Stimulated activated CD8-positive, alpha-beta memory T cell treated with anti-CD3 and anti-CD28 coated beads, Interleukin-7, amount 100 ng/mL, for 24 hours (primary cell): ENCODE measurements at regions not wholly inside any gene's neighbourhood (a gene's known extent, or its start where the extent isn't known, plus 50 kb on each side); places are given as distances from the start of the nearest gene placed in this dataset.
"Not testable (repeated sequence)": the region's sequence is repeated elsewhere in the genome, so short reads cannot be mapped to it uniquely, and the experiment has no call there.

Experiments
- DNase-seq: peaks from one replicate; pipeline ENCODE4 v3.0.0-alpha.2; 2020; ENCODE audit warnings: low read depth

DNA sequence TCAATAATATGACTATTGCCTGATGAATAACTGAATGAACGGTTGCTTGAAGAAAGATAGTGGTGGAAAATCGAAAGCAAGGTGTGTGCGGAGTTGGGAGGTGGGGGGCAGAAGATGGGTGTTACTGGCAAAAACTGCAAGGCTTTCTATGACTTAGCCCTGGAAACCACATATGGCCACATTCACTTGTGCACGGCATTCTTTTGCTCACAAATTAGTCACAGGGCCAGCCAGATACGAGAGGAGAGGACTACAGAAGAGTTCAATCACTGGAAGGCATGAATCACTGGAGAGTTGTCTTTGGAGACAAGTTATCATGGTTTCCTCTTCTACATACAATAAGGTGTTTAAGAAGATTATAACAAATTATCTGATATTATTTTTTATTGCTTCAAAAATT is 626.5 kb upstream of the CPEB2 start:
- no peak for DNase-seq

DNA sequence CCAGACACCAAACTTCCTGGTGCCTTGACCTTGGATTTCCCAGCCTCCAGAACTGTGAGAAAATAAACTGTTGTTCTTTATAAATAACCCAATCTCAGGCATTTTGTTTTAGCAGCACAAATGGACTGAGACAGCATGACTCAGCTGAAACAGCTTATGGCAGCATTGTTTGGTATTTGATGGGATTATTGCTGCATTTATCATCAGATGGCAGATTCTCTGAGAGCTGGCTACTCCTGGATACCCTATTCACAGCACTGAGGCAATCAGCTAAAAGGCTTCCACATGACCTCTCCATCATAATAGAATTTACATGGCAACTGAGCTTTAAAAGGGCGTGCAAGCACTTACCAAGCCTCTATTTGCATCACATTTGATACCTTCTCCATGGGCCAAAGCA is 623.1 kb upstream of the CPEB2 start:
- DNase-seq = no peak

DNA sequence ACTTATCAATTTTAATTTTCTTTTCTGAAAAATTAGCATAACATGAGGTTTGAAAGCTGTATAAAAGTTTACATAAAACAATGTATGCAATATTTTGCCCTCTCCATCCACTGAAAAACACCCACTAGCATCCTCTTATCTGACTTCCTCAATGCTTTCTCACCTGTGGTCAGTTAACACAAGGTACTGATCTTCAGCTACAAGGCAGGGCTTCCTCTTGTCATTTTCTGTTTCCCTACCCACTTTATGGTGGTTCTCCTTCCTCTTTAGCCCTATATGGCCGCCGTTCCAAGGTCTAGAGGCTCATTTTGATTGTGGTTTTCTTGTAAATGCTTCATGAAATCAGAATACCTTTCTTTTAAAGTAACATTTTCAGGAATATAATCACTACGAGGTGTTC is 618.6 kb upstream of the CPEB2 start:
- no peak for DNase-seq

DNA sequence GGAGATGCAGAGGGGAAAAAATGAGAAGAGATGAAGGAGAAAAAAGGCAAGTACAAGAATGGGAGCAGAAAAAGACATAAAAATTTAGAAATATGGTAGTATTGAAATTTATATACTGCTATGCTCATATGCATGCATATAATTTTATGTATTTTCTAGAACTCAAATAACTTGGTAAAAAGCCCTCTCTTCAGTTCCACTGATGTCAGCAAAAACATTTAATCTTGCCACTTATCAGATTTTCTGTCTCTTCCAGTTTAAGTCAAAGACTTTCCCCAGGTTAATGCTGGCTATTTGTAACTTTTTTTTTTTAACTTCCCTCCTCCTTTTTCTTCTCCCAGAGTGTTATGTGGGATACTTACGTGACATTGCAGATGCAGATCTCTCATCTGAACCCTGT is 617.5 kb upstream of the CPEB2 start:
- DNase-seq = no peak

DNA sequence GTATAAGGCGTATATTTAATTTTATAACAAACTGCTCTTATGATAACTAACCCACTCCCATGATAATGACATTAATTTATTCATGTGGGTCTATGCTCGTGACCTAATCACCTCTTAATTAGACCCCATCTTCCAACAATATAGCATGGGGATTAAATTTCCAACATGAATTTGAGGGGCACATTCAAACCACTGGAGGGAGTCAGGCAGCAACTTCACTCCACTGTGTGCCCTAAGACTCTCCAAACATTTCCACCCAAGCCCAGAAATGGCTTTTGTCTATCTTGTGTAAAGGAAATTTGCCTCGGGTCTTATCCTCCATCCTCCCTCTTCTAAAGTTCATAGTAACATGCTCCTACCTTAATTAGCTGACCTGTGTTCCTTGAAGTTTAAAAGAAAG is 616.1 kb upstream of the CPEB2 start:
- DNase-seq = no peak

DNA sequence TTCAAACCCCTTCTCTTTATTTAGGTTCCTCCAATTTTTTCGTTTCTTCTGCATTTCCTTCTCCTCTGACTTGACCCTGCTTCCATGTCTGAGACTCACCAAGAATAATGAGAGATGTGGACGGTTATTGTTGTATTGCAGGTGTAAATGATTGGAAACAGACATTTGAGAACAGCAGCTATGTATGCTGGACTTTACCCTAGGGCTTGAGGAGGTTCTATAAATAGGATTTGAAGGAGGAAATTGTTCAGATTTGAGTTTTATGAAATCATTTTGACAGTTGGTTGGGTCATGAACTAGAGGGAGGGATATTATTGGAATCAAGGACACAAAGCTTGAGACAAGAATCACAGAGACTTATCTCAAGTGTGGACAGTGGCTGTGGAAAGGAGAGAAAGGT is 614.6 kb upstream of the CPEB2 start:
- no peak for DNase-seq

DNA sequence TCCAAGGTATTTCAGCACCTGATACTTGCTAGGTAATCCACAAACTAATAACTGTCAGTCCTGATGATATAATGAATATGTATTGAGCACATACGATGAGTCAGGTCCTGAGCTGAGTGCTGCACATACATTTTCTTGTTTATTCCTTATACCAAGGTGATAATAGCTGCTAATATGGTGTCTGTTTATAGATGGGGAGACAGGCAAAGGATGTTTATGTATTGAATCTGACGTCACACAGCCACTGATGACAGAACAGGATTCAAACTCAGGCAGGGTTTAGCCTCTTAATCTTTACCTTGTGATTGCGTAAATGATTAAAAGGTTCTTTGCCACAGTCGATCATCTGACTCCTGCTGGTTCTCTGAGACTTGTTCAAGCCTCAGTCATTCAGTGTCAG is 609.9 kb upstream of the CPEB2 start:
- DNase-seq = no peak

DNA sequence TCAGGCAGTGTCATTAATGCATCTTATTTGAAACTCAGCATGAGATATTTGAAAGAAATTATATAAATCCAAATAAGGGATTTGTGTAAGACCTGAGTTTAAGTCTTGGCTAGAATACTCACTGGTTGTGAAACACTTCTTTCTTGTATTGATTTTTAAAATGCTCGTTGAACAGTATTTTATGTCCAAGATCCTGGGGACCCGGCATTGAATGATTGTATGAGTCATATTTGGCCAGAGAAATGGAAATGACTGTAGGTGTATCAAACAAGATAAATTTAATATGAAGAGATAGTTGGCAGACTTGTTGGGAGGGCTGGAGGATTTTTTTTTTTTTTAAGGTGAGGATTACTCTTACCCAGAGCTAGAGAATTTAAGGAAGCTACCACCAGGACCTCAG is 606.1 kb upstream of the CPEB2 start:
- DNase-seq = no peak

DNA sequence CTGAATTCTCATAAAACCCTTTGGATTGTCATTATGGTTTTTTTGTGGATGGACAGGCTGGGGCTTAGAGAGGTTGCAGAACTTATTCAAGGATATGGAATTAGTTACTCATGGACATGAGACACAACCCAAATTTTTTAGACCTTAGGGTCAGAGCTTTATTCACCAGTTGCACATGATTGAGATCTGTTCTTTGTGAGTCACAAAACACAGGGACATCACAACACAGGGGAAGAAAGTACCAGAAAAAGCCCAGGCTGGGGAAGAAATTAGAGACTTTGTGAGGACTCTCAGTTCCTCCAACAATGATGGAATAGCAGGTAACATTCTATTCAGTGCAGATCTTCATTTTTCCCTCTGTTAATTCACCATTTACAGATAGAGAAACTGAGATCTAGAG is 602.4 kb upstream of the CPEB2 start:
- no peak for DNase-seq

DNA sequence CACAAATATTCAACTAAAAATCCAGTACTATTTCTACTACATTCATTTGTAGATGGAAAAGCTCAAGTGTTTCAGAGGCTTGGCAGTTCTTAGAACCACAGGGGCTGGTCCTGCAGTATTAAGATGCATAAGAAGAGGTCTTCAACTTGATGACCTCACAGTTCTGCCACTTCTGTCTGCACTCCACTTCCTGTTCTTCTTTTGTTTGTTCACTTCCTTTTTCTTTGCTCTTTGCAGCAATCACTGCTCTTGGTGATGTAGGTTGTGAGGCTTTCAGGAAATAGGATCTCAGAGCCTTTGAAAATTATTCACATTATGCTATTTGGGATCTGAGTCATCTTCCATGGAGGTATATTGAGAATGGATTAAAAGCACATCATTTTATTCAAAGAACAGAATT is 602.0 kb upstream of the CPEB2 start:
- no peak for DNase-seq

DNA sequence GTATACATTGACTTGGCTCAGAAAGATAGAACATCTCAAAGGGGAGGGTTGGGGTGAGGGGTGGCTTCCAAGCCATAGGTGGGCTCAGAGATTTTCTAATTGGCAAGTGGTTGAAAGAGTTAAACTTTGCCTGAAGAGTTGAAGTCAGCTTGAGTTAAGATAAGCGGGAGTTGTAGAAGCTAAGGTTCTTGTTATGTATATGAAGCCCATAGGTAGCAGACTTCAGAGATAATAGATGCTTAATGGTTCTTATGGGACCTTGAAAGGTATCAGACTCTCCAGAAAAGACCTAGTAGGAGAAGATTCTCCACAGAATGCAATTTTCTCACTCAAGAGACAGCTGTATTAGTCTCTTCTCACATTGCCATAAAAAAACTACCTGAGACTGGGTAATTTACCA is 599.1 kb upstream of the CPEB2 start:
- no peak for DNase-seq

DNA sequence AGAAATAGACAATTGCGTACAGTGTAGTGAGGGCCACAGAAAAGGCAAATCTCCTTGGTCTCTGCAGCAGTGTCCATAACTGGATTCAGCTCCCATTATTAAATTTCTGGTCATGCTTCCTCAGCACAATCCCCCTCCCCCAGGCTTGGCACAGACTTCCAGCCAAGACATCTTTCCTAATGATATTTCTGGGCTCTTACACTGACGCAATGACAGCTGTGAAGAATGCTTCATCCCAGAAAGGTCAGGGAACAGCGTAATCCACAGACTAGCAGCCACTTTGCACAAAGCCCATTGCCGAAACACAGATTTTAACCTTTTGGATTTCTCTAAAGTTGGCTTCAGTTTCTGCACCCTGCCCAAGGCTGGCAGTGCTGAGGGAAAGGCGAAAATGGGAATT is 597.6 kb upstream of the CPEB2 start:
- no peak for DNase-seq

DNA sequence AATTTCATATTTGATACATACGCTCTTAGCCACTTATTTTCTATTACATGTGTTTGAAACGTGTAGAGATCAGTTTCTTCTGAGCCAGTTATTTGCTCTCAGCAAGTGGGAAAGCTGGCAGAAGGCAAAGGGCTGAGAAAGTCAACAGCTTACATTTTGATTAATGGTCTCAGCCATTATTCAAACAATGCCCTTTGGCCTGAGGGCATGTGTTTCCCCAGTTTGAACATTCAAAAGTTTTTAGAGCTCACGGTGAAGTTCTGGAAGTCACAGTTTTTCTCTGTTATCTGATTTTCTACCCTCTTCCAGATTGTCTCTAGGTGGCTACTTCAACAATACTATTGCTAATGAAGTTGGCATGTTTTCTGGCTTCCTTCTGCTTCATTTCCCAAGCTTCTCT is 591.8 kb upstream of the CPEB2 start:
- no peak for DNase-seq

DNA sequence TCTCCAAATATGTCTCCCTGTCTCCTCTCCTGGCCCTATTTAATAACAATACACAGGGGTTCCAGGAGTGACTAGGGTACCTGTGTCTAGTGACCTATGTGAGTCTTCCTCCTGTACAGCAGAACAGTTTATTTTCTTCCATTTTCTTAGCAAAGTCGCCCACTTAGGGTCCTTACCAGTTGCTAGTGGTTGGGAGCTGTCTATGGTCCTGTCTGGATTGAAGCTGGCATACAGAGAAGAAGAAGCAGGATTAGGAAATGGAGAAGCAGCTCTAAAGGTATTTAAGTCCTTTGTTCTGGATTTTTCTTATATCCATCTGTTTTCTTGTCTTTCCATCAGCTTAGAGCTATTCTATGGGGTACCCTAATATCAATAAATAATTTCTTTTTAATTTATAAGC is 587.1 kb upstream of the CPEB2 start:
- DNase-seq = no peak

DNA sequence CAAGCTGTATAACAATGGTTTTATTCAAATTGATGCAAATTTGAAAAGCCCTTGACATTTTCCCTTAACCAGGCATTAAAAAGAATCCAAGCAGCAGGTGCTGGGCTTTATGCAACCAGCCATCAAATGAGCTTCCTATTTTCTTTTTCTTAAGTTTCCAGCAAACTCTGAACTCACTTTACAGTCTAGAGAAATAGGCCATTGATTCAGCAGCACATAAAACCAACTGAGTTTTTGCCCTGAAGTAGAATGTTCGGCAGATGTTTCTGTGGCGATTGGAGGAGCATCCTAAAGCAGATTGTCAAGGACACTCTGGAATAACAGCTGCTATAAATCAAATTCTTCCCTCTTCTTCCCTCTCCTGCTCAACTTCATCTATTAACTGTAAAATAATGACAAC is 582.8 kb upstream of the CPEB2 start:
- no peak for DNase-seq

DNA sequence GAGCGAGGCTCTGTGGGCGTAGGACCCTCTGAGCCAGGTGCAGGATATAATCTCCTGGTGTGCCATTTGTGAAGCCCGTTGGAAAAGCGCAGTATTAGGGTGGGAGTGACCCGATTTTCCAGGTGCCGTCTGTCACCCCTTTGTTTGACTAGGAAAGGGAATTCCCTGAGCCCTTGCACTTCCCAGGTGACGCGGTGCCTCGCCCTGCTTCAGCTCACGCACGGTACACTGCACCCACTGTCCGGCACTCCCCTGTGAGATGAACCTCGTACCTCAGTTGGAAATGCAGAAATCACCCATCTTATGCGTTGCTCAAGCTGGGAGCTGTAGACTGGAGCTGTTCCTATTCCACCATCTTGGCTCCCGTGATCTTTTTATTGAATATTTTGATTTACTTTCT is 576.0 kb upstream of the CPEB2 start:
- DNase-seq = not testable (repeated sequence)

DNA sequence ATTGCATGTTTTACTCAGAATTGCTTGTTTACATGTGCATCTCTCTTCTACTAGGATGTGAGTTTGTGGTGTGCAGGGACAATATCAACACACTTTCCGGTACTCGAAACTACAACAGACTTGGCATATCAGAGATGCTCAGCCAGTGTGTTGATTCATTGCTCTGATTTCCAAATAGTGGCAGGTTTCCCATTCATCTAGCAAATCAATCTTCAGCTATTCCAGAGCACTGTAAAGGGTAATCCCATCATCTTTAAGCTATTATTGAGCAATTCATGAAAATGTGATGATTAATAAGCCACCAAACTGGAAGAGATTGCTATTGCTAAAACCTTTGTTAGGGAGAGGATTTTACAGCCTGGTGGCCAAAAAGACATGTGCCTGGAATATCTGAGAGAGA is 574.2 kb upstream of the CPEB2 start:
- no peak for DNase-seq

DNA sequence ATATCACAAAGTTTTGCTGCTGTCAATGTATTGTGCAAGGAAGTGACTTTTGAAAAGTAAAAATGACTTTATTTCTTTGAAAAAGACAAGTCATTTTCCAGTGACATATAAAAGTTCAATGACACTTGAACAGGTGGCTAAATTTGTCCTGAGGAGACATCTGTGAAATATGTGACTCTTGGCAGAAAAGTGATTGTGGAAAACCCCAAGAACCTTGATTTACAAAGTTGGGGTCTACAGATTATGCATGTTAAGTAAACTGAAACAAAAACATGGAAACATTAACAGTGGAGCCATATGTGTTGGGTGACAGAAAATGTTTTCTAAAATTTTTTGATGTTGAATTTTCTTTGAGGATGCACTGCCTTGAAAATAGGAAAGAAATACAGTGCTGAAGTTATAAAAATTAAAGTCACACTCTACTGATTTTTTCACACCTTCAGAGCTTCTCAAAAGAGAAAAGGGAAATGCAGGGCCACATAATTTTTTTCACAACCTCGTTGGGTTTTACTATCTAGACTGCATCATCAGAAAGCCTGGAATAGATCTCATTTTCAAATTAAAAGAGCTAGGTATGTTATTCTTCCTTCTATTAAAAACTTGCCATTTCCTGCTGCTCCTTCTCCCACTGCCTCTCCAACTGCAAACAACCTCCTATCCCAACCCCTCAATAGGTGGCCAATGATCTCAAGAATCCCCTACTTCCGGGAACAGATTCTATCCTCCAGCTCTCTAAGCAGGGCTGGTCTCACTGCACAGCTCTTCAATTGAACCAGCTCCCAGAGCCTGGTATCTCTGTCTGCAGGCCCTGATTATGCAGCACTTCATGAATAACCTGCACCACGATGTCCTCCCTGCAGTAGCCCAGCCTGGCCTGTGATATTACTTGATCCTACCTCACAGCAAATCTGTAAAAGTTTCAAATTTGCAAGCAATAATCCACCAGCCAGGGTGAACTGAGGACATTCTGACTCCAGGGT is 570.8 kb upstream of the CPEB2 start:
- no peak for DNase-seq

DNA sequence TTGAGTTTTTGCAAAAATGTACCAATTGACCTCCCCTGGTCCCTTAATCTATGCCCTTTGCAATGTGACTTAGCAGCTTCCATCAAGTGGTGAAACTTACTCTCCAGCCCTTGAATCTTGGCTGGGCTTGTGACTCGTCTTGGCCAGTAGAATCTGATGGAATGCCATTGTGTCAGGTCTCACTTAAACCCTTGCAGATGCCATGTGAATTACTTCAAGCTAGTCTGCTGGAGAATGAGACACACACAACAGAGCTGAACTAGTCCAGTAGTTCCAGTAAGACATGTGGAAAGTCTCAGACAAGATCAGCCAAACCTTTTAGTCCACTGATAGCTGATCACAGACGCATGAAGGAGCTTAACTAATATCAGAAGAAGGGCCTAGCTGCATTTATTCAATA is 567.8 kb upstream of the CPEB2 start:
- no peak for DNase-seq

DNA sequence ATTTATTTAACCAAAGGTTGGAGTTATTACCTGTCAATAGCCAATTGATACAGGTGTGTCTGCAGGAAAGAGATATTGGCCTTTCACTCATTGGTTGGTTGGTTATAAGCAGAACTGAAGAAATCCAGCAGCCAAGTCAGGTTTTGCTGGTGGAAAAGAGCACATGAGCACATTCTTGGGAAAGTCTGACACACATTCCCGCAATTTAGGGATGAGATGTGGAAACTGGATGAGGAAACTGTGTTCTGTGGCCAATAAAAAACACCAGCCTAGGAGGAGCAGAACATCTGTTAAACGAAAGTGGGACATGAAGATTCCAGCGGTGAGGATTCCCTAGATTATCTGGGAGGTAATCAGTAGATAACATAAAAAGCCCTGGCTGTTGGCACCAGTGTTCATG is 567.4 kb upstream of the CPEB2 start:
- DNase-seq = no peak

DNA sequence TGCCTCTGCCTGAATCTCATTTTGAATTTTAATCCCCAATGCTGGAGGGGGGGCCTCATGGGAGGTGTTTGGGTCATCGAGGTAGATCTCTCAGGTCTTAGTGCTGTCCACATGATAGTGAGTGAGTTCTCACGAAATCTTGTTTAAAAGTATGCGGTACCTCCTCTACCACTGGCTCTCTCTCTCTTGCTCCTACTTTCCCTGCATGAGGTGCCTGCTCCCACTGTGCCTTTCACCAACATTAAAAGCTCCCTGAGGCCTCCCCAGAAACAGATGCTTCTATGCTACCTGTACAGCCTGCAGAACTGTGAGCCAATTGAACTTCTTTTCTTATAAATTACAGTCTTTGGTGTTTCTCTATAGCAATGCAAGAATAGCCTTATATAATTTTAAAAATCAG is 560.7 kb upstream of the CPEB2 start:
- DNase-seq = no peak

DNA sequence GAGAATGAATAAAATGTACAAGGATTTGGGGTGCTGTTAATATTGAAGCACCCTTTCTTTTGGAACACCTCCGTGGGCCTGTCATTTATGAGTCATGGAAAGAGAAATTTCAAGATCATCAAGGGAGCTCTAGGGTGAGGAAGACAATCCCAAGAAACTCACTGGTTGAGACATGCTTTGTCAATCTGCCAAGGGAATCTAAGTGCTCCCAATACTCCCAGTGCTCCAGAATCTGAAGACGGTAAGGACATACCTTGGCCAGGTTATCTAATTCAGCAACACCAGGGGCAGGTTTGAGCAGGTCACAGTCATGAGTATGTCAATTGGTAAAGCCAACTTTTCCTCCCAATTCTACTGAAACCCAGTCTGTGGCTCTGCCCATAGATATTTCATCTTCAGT is 556.4 kb upstream of the CPEB2 start:
- DNase-seq = no peak

DNA sequence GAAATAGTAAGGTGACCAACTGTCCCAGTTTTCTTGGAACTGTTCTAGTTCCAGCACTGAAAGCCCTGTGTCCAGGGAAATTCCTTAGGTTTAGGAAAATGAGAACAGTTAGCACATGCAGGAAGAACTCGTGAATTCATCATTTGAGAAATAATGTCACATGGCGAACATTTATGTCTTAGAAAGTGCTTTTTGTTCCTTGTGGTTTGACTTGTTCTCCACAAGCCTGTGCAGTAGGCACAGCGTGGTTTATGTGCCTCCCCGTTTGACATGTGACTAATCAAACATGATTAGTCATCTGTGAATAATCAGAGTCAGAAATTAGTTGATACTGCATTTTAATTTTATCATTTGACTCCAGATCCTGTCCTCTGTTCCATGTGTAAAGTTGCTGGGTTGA is 556.0 kb upstream of the CPEB2 start:
- no peak for DNase-seq

DNA sequence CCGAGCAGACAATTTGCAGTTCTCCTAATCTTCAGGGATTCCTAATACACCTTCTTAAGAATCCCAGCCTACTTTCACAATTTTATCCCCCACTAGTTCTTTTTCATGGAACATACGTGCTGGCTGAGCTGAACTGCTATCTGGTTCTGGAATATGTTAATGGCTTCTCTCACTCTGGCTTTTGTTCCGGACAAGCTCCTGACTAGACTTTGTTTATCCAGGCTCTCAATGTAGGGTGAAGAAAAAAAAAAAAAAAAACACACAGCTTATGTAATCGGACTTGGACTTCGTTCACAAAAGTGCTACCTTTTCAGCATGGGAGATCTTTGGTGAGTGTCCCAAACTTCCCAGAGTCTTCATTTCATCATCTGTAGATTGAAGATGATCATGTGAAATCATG is 555.4 kb upstream of the CPEB2 start:
- no peak for DNase-seq
